ENCODE measurements at regions not wholly inside any gene's neighbourhood (a gene's known extent, or its start where the extent isn't known, plus 50 kb on each side); places are given as distances from the start of the nearest gene placed in this dataset.

- Histone ChIP-seq H3K36me3 (replicated peaks; ENCODE audit: low read depth, low read length) (no peaks in the 10 kb centered on the region), H4K20me1 (ENCODE audit: insufficient read depth, low read length) (no peaks in the 10 kb centered on the region), H2AFZ (ENCODE audit: low read depth, low read length) (no peak overlapping the region), H3K9ac (ENCODE audit: low read length) (no peak overlapping the region), H3K27ac (ENCODE audit: low read length) (no peak overlapping the region), H3K4me2 (ENCODE audit: low read length) (no peak overlapping the region), H3K27me3 (ENCODE audit: low read depth, low read length) (no peaks in the 10 kb centered on the region), H3K4me3 (ENCODE audit: low read length) (no peak overlapping the region), H3K79me2 (ENCODE audit: low read length) (no peaks in the 10 kb centered on the region), H3K9me3 (ENCODE audit: insufficient read depth, low read length) (no peaks in the 10 kb centered on the region), H3K4me1 (ENCODE audit: low read length) (no peaks in the 10 kb centered on the region)
- TF ChIP-seq EZH2phosphoT487 (IDR thresholded peaks at IDR 0.05; ENCODE audit: low read depth) (no peak), CTCF (IDR thresholded peaks at IDR 0.05; ENCODE audit: low read depth, low read length) (no peak)
Measured at GRCh38 chrX:137742846-137743245, 176.9 kb downstream of the ZIC3 start.

GRCh38 chrX:137743414-137743813 is 177.5 kb downstream of the ZIC3 start:
- Histone ChIP-seq H3K27ac (ENCODE audit: low read length) (no peak overlapping the region), H3K9ac (ENCODE audit: low read length) (no peak overlapping the region), H3K4me2 (ENCODE audit: low read length) (no peak overlapping the region), H3K36me3 (replicated peaks; ENCODE audit: low read depth, low read length) (no peaks in the 10 kb centered on the region), H4K20me1 (ENCODE audit: insufficient read depth, low read length) (no peaks in the 10 kb centered on the region), H2AFZ (ENCODE audit: low read depth, low read length) (no peak overlapping the region), H3K4me1 (ENCODE audit: low read length) (no peaks in the 10 kb centered on the region), H3K79me2 (ENCODE audit: low read length) (no peaks in the 10 kb centered on the region), H3K27me3 (ENCODE audit: low read depth, low read length) (no peaks in the 10 kb centered on the region), H3K4me3 (ENCODE audit: low read length) (no peak overlapping the region), H3K9me3 (ENCODE audit: insufficient read depth, low read length) (no peaks in the 10 kb centered on the region)
- TF ChIP-seq EZH2phosphoT487 (IDR thresholded peaks at IDR 0.05; ENCODE audit: low read depth) (no peak), CTCF (IDR thresholded peaks at IDR 0.05; ENCODE audit: low read depth, low read length) (no peak)

- no peak for TF ChIP-seq EZH2phosphoT487 (IDR thresholded peaks at IDR 0.05; ENCODE audit: low read depth)
- TF ChIP-seq CTCF (IDR thresholded peaks at IDR 0.05; ENCODE audit: low read depth, low read length) = no peak
- no peaks in the 10 kb centered on the region for H3K27me3 ChIP-seq (ENCODE audit: low read depth, low read length)
Measured at GRCh38 chrX:137746289-137746688, 180.4 kb downstream of the ZIC3 start.

GRCh38 chrX:137747244-137748043 is 181.5 kb downstream of the ZIC3 start:
- Histone ChIP-seq H4K20me1 (ENCODE audit: insufficient read depth, low read length) (no peaks in the 10 kb centered on the region), H3K4me1 (ENCODE audit: low read length) (no peaks in the 10 kb centered on the region), H3K4me2 (ENCODE audit: low read length) (no peak overlapping the region), H3K27ac (ENCODE audit: low read length) (no peak overlapping the region), H2AFZ (ENCODE audit: low read depth, low read length) (no peak overlapping the region), H3K27me3 (ENCODE audit: low read depth, low read length) (no peaks in the 10 kb centered on the region), H3K79me2 (ENCODE audit: low read length) (no peaks in the 10 kb centered on the region), H3K9ac (ENCODE audit: low read length) (no peak overlapping the region), H3K36me3 (replicated peaks; ENCODE audit: low read depth, low read length) (no peaks in the 10 kb centered on the region), H3K9me3 (ENCODE audit: insufficient read depth, low read length) (no peaks in the 10 kb centered on the region), H3K4me3 (ENCODE audit: low read length) (no peak overlapping the region)
- TF ChIP-seq CTCF (IDR thresholded peaks at IDR 0.05; ENCODE audit: low read depth, low read length) (no peak), EZH2phosphoT487 (IDR thresholded peaks at IDR 0.05; ENCODE audit: low read depth) (no peak)

More at GRCh38 chrX:137746289-137746688, 180.4 kb downstream of the ZIC3 start:
- H4K20me1 ChIP-seq (ENCODE audit: insufficient read depth, low read length) = no peaks in the 10 kb centered on the region
- no peaks in the 10 kb centered on the region for H3K9me3 ChIP-seq (ENCODE audit: insufficient read depth, low read length)
- no peak overlapping the region for H2AFZ ChIP-seq (ENCODE audit: low read depth, low read length)
- no peaks in the 10 kb centered on the region for H3K36me3 ChIP-seq (replicated peaks; ENCODE audit: low read depth, low read length)
- H3K27ac ChIP-seq (ENCODE audit: low read length) = no peak overlapping the region
- H3K4me3 ChIP-seq (ENCODE audit: low read length) = no peak overlapping the region
- no peak overlapping the region for H3K4me2 ChIP-seq (ENCODE audit: low read length)
- H3K79me2 ChIP-seq (ENCODE audit: low read length) = no peaks in the 10 kb centered on the region
- H3K9ac ChIP-seq (ENCODE audit: low read length) = no peak overlapping the region
- H3K4me1 ChIP-seq (ENCODE audit: low read length) = no peaks in the 10 kb centered on the region
